ENCODE measurements at regions not wholly inside any gene's neighbourhood (a gene's known extent, or its start where the extent isn't known, plus 50 kb on each side); places are given as distances from the start of the nearest gene placed in this dataset.

DNA sequence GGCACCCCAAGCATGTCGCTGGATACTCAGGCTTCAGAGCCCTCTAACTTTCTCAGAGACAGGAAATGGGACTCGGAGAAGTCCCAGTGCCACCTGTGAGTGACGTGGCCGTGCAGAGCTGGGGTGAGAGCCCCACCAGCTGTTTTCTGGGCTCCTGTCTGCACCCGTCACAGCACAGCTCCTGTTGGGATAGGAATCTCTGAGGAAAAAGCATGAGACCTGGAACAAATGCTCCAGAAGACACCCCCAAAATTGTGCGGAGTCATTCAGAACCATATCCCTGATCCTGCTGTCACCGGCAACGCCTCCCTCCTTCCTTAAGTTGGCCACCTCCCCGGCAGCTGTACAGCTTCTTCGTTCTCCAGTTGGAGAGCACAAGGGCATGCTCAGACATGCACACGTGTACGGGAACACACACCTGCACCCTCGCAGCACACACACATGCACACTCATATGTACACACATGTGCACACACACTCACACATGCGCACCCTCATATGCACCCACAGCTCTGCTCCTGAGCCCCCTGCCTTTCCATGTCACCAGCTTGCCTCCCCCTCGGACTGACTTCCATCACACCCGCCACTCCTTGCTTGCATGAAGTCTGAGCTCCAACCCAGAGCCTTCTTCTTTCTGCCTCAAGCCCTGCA lies 1430.0 kb downstream of the BRD1 start:
- intact Hi-C loops (cut with DNase I): no loop called here
- no peak overlapping the region for H3K27ac ChIP-seq
- TF ChIP-seq EP300 (IDR thresholded peaks at IDR 0.05): no peak
- TF ChIP-seq, protein P1, sequence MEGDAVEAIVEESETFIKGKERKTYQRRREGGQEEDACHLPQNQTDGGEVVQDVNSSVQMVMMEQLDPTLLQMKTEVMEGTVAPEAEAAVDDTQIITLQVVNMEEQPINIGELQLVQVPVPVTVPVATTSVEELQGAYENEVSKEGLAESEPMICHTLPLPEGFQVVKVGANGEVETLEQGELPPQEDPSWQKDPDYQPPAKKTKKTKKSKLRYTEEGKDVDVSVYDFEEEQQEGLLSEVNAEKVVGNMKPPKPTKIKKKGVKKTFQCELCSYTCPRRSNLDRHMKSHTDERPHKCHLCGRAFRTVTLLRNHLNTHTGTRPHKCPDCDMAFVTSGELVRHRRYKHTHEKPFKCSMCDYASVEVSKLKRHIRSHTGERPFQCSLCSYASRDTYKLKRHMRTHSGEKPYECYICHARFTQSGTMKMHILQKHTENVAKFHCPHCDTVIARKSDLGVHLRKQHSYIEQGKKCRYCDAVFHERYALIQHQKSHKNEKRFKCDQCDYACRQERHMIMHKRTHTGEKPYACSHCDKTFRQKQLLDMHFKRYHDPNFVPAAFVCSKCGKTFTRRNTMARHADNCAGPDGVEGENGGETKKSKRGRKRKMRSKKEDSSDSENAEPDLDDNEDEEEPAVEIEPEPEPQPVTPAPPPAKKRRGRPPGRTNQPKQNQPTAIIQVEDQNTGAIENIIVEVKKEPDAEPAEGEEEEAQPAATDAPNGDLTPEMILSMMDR (IDR thresholded peaks at IDR 0.05): no peak
- no peak for TF ChIP-seq POLR2A (IDR thresholded peaks at IDR 0.05)
- H3K27me3 ChIP-seq: no peaks in the 10 kb centered on the region
- 91 to 92% (median 91%) methylated on average over 16 of the region's 16 CpGs for WGBS, 3 donors
- no peaks in the 10 kb centered on the region for H3K4me1 ChIP-seq (ENCODE audit: insufficient read depth)
- H3K4me3 ChIP-seq: no peak overlapping the region
- H3K9me3 ChIP-seq: no peaks in the 10 kb centered on the region
- DNase-seq: no peak
- no peaks in the 10 kb centered on the region for H3K36me3 ChIP-seq

DNA sequence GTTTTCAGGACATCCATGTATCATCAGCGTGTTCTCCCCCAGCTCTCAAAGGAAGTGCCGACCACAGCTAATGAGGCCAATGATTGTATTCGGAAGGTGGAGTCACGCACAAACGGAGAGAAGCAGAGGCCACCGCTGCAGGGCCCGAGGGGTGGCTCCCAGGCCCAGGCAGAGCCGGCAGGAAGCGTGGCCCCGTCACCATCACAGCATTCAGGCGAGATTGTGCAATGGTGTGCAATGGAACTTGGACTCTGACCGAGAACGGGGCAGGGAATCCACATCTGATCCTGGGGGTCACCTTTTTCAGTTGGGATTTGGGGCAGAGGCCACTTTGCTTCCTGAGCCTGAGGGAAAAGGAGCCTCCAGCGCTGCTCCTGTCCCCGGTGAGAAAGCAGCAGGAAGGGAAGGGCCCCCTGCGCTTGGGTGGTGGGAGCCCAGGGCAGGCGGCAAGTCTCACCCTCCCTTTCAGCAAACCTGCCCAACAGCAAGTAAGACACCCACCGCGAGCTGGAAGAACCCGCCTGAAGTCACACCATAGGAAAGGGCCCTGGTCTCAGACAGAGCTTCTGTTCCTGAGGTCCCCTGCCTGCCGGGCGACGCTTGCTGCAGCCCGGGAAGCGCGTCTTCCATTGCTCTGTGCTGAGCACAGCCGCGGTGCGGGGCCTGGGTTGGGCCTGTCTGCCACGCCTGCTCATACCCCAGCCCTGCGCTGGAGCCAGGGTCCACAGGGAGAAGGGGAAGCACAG lies 1430.7 kb downstream of the BRD1 start:
- 89 to 93% (median 91%) methylated on average over 31 of the region's 31 CpGs for WGBS, 3 donors
- no peak overlapping the region for H3K4me3 ChIP-seq
- TF ChIP-seq, protein P1 (IDR thresholded peaks at IDR 0.05): no peak
- TF ChIP-seq EP300 (IDR thresholded peaks at IDR 0.05) (no peak), POLR2A (IDR thresholded peaks at IDR 0.05) (no peak)

DNA sequence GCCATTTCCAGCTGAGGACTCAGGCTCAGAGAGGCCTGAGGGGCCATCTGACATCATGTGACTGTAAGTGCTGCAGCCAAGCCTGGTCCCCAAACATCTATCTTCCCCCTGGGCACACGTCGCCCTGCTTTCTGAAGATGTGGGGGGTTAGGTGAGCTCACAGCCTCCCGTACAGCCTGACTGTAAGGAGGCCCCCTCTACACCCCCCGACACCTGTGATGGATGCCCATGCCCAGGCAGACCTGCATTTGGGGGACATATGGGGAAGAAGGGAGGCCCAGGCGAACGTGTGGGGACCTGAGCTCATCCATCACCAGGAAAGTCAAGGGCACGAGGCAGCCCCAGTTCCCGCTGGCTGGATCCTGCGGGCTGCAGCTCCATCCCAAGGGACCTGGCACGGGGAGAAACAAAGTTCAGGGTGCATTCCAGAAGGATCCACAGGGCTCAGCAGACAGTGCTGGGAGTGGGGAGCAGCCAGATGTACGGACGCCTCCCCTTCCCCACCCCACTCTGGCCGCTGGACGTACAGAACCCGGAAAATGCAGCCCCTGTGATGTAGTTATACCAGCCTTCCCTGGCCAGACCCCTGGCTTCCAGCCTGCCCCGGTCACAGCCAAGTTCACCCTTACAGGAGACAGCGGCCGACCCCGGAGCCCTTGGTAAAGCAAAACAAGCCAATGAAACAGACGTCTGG lies 1431.4 kb downstream of the BRD1 start:
- Histone ChIP-seq H3K27me3 (no peaks in the 10 kb centered on the region), H3K27ac (no peak overlapping the region), H3K9me3 (no peaks in the 10 kb centered on the region), H3K4me1 (ENCODE audit: insufficient read depth) (no peaks in the 10 kb centered on the region), H3K4me3 (no peak overlapping the region), H3K36me3 (no peaks in the 10 kb centered on the region)
- DNase-seq: no peak
- 78 to 86% (median 83%) methylated on average over 19 to 20 of the region's 20 CpGs for WGBS, 3 donors
- intact Hi-C loops (cut with DNase I): no loop called here
- TF ChIP-seq, protein P1 (IDR thresholded peaks at IDR 0.05): no peak
- TF ChIP-seq EP300 (IDR thresholded peaks at IDR 0.05) (no peak), POLR2A (IDR thresholded peaks at IDR 0.05) (no peak)

More for the DNA sequence above, 1430.7 kb downstream of the BRD1 start:
- Histone ChIP-seq H3K27ac (no peak overlapping the region), H3K4me1 (ENCODE audit: insufficient read depth) (no peaks in the 10 kb centered on the region), H3K27me3 (no peaks in the 10 kb centered on the region), H3K36me3 (no peaks in the 10 kb centered on the region), H3K9me3 (no peaks in the 10 kb centered on the region)
- no peak for DNase-seq
- intact Hi-C loops (cut with DNase I): no loop called here

- no peak for DNase-seq
- 86 to 94% (median 87%) methylated on average over 13 of the region's 13 CpGs for WGBS, 3 donors
- intact Hi-C loops (cut with DNase I): no loop called here
- Histone ChIP-seq H3K36me3 (no peaks in the 10 kb centered on the region), H3K4me3 (no peak overlapping the region), H3K9me3 (no peaks in the 10 kb centered on the region), H3K27ac (no peak overlapping the region), H3K27me3 (no peaks in the 10 kb centered on the region), H3K4me1 (ENCODE audit: insufficient read depth) (no peaks in the 10 kb centered on the region)
- TF ChIP-seq POLR2A (IDR thresholded peaks at IDR 0.05) (no peak), EP300 (IDR thresholded peaks at IDR 0.05) (no peak)
- TF ChIP-seq, protein P1 (IDR thresholded peaks at IDR 0.05): no peak
Observed at GRCh38 chr22:48395201-48395600, 1432.5 kb downstream of the BRD1 start.
